H1 (cell line): ENCODE measurements at regions not wholly inside any gene's neighbourhood (a gene's known extent, or its start where the extent isn't known, plus 50 kb on each side); places are given as distances from the start of the nearest gene placed in this dataset.

Experiments used
- ASH2L ChIP-seq: fragments of 200-600, 300-600 bp; sonication (generic); IDR thresholded peaks from one replicate; pipeline ENCODE4 v1.7.1; 2017; ENCODE audit warnings: low read length
- GTF2F1 ChIP-seq: IDR thresholded peaks from 2 replicates; pipeline ENCODE4 v1.6.1; 2012; ENCODE audit warnings: low read depth, low read length, improper control_type of control experiment, borderline replicate concordance
- RNF2 ChIP-seq: fragments of 200-900, 300-1000 bp; sonication (generic); IDR thresholded peaks from 2 replicates; pipeline ENCODE4 v1.7.1; 2016; ENCODE audit warnings: borderline replicate concordance, low read depth, mild to moderate bottlenecking, antibody characterized with exemption, low read length; ENCODE audit not compliant: poor library complexity, severe bottlenecking; ENCODE audit errors: missing control alignments
- TF ChIP-seq, protein P1 (sequence below): fragments of 300-600 bp; sonication (generic); IDR thresholded peaks from 2 replicates; pipeline ENCODE4 v1.7.1; 2012; ENCODE audit warnings: low read length, moderate library complexity, mild to moderate bottlenecking, inconsistent platforms; ENCODE audit not compliant: insufficient replicate concordance

DNA sequence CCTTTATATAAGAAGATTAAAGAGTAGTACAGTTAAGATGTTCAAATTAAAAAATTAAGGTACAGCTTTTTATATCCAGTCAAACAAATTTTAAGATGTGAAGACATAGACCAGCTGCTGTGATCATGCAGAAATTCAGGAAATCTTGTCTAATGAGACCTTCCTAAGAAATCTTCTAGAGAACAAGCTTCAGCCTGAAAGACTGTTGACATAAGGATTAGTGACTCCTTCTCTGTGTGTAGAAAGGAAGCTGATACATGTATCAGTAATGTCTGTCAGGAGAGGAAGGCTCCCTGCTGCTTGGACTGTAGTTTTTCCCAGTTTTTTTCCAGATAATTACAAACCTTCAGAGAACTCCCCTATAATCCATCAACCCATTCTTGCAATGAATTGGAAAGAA lies 75.8 kb upstream of the PCSK5 start (continued):
- TF ChIP-seq, protein P1, sequence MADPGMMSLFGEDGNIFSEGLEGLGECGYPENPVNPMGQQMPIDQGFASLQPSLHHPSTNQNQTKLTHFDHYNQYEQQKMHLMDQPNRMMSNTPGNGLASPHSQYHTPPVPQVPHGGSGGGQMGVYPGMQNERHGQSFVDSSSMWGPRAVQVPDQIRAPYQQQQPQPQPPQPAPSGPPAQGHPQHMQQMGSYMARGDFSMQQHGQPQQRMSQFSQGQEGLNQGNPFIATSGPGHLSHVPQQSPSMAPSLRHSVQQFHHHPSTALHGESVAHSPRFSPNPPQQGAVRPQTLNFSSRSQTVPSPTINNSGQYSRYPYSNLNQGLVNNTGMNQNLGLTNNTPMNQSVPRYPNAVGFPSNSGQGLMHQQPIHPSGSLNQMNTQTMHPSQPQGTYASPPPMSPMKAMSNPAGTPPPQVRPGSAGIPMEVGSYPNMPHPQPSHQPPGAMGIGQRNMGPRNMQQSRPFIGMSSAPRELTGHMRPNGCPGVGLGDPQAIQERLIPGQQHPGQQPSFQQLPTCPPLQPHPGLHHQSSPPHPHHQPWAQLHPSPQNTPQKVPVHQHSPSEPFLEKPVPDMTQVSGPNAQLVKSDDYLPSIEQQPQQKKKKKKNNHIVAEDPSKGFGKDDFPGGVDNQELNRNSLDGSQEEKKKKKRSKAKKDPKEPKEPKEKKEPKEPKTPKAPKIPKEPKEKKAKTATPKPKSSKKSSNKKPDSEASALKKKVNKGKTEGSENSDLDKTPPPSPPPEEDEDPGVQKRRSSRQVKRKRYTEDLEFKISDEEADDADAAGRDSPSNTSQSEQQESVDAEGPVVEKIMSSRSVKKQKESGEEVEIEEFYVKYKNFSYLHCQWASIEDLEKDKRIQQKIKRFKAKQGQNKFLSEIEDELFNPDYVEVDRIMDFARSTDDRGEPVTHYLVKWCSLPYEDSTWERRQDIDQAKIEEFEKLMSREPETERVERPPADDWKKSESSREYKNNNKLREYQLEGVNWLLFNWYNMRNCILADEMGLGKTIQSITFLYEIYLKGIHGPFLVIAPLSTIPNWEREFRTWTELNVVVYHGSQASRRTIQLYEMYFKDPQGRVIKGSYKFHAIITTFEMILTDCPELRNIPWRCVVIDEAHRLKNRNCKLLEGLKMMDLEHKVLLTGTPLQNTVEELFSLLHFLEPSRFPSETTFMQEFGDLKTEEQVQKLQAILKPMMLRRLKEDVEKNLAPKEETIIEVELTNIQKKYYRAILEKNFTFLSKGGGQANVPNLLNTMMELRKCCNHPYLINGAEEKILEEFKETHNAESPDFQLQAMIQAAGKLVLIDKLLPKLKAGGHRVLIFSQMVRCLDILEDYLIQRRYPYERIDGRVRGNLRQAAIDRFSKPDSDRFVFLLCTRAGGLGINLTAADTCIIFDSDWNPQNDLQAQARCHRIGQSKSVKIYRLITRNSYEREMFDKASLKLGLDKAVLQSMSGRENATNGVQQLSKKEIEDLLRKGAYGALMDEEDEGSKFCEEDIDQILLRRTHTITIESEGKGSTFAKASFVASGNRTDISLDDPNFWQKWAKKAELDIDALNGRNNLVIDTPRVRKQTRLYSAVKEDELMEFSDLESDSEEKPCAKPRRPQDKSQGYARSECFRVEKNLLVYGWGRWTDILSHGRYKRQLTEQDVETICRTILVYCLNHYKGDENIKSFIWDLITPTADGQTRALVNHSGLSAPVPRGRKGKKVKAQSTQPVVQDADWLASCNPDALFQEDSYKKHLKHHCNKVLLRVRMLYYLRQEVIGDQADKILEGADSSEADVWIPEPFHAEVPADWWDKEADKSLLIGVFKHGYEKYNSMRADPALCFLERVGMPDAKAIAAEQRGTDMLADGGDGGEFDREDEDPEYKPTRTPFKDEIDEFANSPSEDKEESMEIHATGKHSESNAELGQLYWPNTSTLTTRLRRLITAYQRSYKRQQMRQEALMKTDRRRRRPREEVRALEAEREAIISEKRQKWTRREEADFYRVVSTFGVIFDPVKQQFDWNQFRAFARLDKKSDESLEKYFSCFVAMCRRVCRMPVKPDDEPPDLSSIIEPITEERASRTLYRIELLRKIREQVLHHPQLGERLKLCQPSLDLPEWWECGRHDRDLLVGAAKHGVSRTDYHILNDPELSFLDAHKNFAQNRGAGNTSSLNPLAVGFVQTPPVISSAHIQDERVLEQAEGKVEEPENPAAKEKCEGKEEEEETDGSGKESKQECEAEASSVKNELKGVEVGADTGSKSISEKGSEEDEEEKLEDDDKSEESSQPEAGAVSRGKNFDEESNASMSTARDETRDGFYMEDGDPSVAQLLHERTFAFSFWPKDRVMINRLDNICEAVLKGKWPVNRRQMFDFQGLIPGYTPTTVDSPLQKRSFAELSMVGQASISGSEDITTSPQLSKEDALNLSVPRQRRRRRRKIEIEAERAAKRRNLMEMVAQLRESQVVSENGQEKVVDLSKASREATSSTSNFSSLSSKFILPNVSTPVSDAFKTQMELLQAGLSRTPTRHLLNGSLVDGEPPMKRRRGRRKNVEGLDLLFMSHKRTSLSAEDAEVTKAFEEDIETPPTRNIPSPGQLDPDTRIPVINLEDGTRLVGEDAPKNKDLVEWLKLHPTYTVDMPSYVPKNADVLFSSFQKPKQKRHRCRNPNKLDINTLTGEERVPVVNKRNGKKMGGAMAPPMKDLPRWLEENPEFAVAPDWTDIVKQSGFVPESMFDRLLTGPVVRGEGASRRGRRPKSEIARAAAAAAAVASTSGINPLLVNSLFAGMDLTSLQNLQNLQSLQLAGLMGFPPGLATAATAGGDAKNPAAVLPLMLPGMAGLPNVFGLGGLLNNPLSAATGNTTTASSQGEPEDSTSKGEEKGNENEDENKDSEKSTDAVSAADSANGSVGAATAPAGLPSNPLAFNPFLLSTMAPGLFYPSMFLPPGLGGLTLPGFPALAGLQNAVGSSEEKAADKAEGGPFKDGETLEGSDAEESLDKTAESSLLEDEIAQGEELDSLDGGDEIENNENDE, result no peak
- TF ChIP-seq ASH2L, result no peak
- no peak for TF ChIP-seq GTF2F1
- TF ChIP-seq RNF2, result no peak
